B cell (primary cell): ENCODE measurements at regions not wholly inside any gene's neighbourhood (a gene's known extent, or its start where the extent isn't known, plus 50 kb on each side); places are given as distances from the start of the nearest gene placed in this dataset.

Experiments used
- CTCF ChIP-seq: fragments of 200-600 bp; IDR thresholded peaks from one replicate; pipeline ENCODE4 v1.8.0; 2022; ENCODE audit warnings: antibody characterized with exemption, mild to moderate bottlenecking
- EZH2 ChIP-seq: IDR thresholded peaks from 2 replicates; pipeline ENCODE4 v1.6.1; 2012; ENCODE audit warnings: borderline replicate concordance, low read depth, mild to moderate bottlenecking, moderate library complexity, low read length; ENCODE audit not compliant: insufficient read depth, poor library complexity, severe bottlenecking

- no peak for TF ChIP-seq CTCF
- no peak for TF ChIP-seq EZH2
Measured at GRCh38 chr12:65659681-65660080, 164.6 kb upstream of the HMGA2 start.
